ENCODE measurements at regions not wholly inside any gene's neighbourhood (a gene's known extent, or its start where the extent isn't known, plus 50 kb on each side); places are given as distances from the start of the nearest gene placed in this dataset.
"Not testable (repeated sequence)": the region's sequence is repeated elsewhere in the genome, so short reads cannot be mapped to it uniquely, and the experiment has no call there.

DNA sequence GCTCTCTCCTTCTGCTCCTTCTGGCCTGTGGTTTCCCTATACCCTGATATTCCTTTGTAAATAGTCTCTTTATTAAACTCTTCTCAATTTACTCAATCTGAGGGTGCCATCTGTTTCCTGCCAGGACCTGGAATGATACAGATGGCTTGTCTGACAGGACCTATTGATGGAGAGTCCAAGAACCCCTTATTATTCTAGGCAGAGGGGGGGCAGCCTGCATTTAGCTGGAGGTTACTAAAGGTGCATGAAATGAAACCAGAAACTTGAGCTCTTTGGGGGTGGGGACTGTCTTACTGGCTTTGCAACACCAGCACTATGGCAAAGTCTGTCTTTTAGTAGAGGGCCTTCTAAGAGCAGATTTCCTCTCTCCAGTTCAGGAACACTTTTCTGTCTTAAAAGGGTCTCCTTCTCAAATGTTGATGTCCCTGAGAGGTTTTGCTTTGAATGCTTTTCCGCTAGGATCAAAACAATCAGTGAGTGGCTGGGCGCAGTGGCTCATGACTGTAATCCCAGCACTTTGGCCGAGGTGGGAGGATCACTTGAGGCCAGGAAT, 162.5 kb upstream of the MED14 start:
- Histone ChIP-seq H3K27me3 (replicated peaks) (no peaks in the 10 kb centered on the region), H3K36me3 (replicated peaks) (no peaks in the 10 kb centered on the region), H3K4me3 (ENCODE audit: low read depth, low read length) (no peak overlapping the region), H3K27ac (no peak overlapping the region)
- DNase-seq, result no peak
- in situ Hi-C loops (cut with HindIII; ENCODE audit: low pct_ligation_motif_present, low sequenced_read_pairs), result no loop called here
- TF ChIP-seq, protein P1, sequence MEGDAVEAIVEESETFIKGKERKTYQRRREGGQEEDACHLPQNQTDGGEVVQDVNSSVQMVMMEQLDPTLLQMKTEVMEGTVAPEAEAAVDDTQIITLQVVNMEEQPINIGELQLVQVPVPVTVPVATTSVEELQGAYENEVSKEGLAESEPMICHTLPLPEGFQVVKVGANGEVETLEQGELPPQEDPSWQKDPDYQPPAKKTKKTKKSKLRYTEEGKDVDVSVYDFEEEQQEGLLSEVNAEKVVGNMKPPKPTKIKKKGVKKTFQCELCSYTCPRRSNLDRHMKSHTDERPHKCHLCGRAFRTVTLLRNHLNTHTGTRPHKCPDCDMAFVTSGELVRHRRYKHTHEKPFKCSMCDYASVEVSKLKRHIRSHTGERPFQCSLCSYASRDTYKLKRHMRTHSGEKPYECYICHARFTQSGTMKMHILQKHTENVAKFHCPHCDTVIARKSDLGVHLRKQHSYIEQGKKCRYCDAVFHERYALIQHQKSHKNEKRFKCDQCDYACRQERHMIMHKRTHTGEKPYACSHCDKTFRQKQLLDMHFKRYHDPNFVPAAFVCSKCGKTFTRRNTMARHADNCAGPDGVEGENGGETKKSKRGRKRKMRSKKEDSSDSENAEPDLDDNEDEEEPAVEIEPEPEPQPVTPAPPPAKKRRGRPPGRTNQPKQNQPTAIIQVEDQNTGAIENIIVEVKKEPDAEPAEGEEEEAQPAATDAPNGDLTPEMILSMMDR (IDR thresholded peaks at IDR 0.05; ENCODE audit: low read depth, low read length, missing control alignments), result no peak

DNA sequence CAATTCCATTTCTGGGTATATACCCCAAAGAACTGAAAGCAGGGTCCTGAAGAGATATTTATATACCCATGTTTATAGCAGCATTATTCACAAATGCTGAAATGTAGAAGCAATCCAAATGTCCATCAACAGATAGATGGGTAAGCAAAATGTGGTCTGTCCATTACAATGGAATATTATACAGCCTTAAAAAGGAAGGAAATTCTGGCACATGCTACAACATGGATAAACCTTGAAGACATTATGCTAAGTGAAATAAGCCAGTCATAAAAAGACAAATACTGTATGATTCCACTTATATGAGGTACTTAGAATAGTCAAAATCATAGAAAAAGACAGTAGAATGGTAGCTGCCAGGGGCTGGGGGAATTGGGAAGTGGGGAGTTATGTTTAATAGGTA, 169.4 kb upstream of the MED14 start:
- in situ Hi-C loops (cut with HindIII; ENCODE audit: low pct_ligation_motif_present, low sequenced_read_pairs); H3K36me3 ChIP-seq (replicated peaks); DNase-seq; H3K27ac ChIP-seq; H3K4me3 ChIP-seq (ENCODE audit: low read depth, low read length); H3K27me3 ChIP-seq (replicated peaks): not testable (repeated sequence)

DNA sequence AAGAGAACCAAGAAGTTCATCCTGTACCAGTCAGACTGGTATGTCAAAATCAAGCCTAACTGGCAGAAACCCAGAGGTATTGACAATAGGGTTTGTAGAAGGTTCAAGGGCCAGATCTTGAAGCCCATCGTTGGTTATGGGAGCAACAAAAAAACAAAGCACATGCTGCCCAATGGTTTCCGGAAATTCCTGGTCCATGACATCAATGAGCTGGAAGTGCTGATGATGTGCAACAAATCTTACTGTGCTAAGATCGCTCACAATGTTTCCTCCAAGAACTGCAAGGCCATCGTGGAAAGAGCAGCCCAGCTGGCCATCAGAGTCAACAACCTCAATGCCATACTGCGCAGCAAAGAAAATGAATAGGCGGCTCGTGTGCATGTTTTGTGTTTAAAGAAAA, 172.7 kb upstream of the MED14 start:
- H3K27ac ChIP-seq, result peak overlapping the region; percentile 92
- in situ Hi-C loops (cut with HindIII; ENCODE audit: low pct_ligation_motif_present, low sequenced_read_pairs), result no loop called here
- no peaks in the 10 kb centered on the region for H3K36me3 ChIP-seq (replicated peaks)
- no peaks in the 10 kb centered on the region for H3K27me3 ChIP-seq (replicated peaks)
- TF ChIP-seq, protein P1 (IDR thresholded peaks at IDR 0.05; ENCODE audit: low read depth, low read length, missing control alignments), result no peak
- peak; percentile 47 for DNase-seq
- H3K4me3 ChIP-seq (ENCODE audit: low read depth, low read length), result no peak overlapping the region

DNA sequence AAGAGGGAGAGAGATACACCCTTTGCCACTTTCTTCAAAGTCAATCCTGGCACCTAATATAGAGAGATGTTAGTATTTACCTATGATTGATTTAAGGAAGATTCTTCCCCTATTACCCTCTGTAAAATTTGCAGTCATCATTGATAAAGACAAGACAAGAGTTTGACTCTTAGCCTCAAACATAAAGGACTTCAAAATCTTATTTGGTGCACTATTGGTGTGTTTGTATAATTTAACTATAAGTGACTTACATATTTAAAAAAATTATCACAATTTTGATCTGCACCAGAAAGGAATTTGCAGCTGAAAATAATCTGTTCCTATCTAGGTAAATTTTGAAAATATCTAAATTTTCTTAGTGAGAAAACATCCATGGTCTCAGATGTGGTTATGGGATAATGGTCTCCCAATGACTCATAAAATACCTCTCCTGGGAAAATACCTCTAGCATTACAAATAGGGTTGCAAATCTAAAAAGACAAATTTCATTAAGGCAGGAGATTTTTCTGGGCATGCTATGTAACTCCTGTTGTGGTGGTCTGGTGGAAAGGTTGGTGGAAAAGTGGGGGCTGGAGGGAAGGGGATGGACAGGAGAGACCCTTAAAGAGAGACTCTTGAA, 173.6 kb upstream of the MED14 start:
- H3K4me3 ChIP-seq (ENCODE audit: low read depth, low read length), result no peak overlapping the region
- in situ Hi-C loops (cut with HindIII; ENCODE audit: low pct_ligation_motif_present, low sequenced_read_pairs), result no loop called here
- peak overlapping the region; percentile 92 for H3K27ac ChIP-seq
- H3K27me3 ChIP-seq (replicated peaks), result no peaks in the 10 kb centered on the region
- TF ChIP-seq, protein P1 (IDR thresholded peaks at IDR 0.05; ENCODE audit: low read depth, low read length, missing control alignments), result no peak
- H3K36me3 ChIP-seq (replicated peaks), result no peaks in the 10 kb centered on the region
- DNase-seq, result peak; percentile 18

DNA sequence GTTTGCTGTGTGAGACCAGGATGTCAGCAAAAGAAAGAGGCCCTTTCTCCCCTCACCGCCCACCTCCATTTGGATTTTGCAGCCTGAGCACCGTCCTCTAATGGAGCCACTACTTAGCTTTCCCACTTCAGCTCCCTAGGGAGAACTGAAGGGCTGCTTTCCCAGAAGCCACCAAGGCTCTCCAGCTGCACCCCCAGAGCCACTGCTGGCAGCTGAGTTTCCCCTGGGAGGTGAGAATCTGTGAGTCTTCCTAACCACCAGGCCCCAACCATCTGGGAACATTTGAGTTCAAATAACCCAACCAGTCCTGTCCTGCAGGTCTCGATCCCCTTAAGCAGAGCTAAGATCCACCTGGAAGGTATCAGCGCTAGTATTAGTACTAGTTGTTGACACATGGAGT, 173.1 kb upstream of the USP9X start:
- H3K27ac ChIP-seq, result no peak overlapping the region
- no peak for DNase-seq
- in situ Hi-C loops (cut with HindIII; ENCODE audit: low pct_ligation_motif_present, low sequenced_read_pairs), result no loop called here
- H3K27me3 ChIP-seq (replicated peaks), result no peaks in the 10 kb centered on the region
- H3K4me3 ChIP-seq (ENCODE audit: low read depth, low read length), result no peak overlapping the region
- TF ChIP-seq, protein P1 (IDR thresholded peaks at IDR 0.05; ENCODE audit: low read depth, low read length, missing control alignments), result no peak
- H3K36me3 ChIP-seq (replicated peaks), result no peaks in the 10 kb centered on the region

DNA sequence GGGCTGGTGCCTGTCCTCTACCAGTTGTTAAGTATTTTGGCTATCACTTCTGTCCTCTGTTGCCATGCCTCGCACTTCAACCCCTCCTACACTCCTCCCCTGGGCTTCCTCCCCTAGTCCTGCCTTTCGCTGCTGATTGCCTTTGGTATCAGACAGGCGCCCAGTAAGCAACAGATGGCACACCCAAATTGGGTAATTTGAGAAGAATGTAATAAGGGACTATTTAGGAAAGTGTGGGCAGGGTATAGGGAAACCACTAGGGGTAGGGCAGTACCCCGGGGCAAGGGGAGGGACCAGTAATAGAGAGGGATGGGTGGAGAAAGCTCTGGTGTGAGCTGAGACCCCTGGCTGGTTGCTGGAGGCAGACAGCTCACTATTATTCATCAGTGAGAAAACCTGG, 172.7 kb upstream of the USP9X start:
- TF ChIP-seq, protein P1 (IDR thresholded peaks at IDR 0.05; ENCODE audit: low read depth, low read length, missing control alignments), result no peak
- Histone ChIP-seq H3K4me3 (ENCODE audit: low read depth, low read length) (no peak overlapping the region), H3K27ac (no peak overlapping the region), H3K27me3 (replicated peaks) (no peaks in the 10 kb centered on the region), H3K36me3 (replicated peaks) (no peaks in the 10 kb centered on the region)
- in situ Hi-C loops (cut with HindIII; ENCODE audit: low pct_ligation_motif_present, low sequenced_read_pairs), result no loop called here
- DNase-seq, result no peak
